AG08395 (cell line): ENCODE measurements at regions not wholly inside any gene's neighbourhood (a gene's known extent, or its start where the extent isn't known, plus 50 kb on each side); places are given as distances from the start of the nearest gene placed in this dataset.

Source experiments
- DNase-seq: peaks from one replicate; pipeline ENCODE4 v3.0.0; 2012; ENCODE audit warnings: mixed read lengths, low spot score

DNA sequence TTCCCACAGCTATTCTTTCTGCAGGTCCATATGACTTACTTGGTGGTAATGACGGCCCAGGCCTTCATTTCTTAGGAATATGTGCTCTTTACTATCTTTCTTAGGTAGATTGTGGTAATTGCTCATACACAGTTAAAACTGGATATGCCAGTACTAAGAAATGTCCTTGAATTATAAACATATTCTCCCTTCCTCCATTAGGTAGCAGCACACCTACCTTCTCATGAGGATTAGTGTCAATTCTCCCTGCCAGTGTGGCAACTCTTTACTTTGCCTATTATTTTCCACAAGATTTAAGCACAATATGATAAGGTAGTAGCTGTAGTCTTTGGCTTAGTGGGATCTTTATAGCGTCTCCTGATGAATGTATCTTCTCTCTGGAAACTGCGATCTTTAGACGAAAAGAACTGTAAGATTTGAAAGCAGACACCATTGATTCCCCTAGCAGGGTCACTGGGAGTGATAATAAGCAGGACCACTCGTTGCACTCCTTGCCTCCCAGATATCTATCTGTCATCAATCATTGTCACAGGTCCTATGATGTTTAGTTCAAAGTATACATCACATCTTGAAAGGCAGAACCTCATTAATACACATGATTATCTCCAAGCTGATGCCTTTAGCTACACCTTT lies 1240.7 kb downstream of the C4orf33 start:
- peak; percentile 4 for DNase-seq

DNA sequence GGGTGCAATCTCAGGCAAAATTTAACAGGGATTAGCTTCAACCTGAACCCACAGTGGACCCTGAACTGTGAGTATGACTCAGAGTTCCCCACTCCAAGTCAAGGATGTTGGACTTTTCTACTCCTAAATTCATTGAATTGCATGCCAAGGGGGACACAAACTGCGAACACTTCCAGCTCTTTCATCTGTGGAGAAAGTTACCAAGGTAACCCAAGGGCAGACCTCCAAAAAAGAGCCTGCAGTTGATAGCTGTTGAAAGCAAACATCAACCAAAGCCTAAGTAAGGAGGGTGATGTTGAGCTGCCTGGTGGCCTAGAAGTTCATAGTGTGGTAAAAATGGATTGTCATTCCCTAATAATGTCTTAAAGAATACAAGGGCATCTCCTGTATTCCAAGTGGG lies 1242.9 kb downstream of the C4orf33 start:
- no peak for DNase-seq

DNA sequence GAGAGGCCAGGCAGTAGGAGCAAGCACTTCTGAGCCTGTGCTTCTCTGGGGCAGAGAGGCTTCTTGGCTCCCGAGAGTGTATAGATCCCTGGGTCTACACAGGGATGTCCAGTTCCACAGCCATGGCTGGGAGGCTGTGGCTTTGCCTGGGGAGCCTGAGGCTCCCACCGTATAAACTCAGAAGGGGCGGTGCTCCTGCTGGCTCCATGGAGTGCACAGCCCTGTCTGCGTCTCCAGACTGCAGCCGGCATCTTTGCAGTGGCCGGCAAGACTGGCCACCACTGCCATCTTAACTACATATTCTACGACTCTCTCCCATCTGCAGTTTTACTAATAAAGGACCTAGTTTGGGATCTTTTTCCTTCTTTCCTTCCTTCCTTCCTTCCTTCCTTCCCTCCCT lies 1253.8 kb downstream of the C4orf33 start:
- no peak for DNase-seq

GRCh38 chr4:130356873-130357272 lies 1260.9 kb downstream of the C4orf33 start:
- DNase-seq, result no peak

DNA sequence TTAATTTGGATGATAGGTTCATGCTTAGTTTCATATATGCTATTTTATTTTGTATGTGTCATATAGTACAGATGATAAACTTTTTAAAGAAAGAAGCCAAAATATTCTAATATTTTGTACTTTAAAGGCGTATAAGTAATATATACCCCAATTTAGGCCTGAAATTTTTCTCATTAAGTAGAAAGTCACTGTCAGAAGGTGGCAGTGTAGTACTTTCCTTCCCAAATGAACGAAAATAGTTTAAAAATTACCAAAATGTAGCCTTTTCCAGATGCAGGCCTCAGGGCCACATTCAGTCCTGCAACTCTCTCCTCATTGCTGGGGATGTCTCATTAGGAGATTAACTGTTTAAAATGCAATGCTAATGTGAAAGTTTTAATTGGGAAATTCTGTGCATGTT lies 1263.6 kb downstream of the C4orf33 start:
- DNase-seq, result peak; percentile 1

- no peak for DNase-seq
Observed at GRCh38 chr4:130361616-130362015, 1265.7 kb downstream of the C4orf33 start.

- no peak for DNase-seq
Observed at GRCh38 chr4:130368668-130369067, 1272.7 kb downstream of the C4orf33 start.

- DNase-seq, result no peak
Observed at GRCh38 chr4:130393231-130393630, 1297.3 kb downstream of the C4orf33 start.

DNA sequence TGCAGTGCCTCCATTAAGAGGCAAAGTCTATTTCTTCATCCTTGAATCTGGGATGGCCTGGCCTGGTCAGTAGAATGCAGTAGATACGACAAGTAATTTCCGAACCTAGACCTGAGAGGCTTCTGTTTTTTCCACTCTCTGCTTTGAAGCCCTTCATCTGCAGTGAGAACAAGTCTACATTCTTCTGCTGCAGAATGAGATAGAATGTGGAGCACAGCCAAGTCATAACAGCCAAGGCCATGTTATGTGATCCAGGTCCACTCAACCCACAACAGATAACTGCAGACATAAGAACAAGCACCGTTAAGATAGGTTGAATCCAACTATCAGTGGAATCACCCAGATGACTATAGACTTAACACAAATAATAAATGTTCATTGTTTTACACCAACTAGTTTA lies 1297.7 kb downstream of the C4orf33 start:
- DNase-seq, result no peak

DNA sequence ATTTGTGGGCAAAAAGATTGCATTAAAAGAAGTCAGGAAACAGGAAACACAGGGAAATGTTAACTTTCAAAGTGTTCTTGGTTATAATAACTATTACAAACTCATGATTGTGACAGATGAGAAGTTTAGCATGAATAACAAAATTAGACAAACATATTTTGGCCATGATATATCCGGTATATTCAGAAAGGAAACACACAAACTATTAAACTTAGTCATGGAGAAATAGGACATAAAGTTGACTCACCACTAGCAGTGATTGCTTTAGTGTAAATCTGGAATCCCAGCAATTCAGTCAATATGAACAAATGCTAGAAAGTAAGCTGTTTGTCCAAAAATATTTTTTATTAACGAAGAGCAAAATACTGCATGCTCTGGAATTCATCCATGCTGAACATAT lies 1299.9 kb downstream of the C4orf33 start:
- DNase-seq, result peak; percentile 3

GRCh38 chr4:130403221-130403620 lies 1307.3 kb downstream of the C4orf33 start:
- DNase-seq, result no peak

GRCh38 chr4:130416228-130416627 lies 1320.3 kb downstream of the C4orf33 start:
- DNase-seq, result no peak

DNA sequence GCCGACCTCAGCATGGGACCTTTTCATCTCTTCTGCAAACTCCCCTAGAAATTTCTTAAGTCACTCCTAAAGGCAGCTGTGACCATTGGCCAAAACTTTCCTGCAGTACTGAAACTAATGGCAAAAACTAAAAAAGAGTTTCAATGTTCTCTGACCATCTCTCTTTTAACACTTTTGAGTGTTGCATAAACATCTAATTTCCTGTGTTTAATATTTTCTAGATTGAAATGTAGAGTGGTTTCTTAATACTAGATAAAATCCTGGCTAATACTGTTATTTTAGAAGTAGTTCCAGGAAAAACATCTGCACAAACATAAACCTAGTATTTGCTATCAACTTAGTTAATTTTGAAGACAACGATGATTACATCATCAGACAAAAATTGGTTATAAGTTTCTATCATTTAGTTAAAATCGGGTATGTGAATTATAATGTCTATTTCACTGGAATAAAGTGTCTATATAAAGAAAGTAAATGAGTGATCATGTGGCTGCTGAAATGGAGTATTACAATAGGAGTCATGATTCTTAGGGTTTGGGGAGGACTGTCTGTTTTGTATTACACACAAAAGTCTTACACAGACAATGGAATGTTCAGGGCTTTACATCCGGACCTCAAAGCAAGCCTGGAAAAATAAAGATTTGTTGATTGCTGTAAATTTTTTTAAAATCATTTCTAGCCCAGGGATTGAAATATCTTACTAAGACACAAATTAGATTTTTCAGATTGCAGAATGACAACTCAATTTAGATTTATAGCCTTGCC lies 1323.4 kb downstream of the C4orf33 start:
- no peak for DNase-seq

- no peak for DNase-seq
Observed at GRCh38 chr4:130422261-130422660, 1326.3 kb downstream of the C4orf33 start.

DNA sequence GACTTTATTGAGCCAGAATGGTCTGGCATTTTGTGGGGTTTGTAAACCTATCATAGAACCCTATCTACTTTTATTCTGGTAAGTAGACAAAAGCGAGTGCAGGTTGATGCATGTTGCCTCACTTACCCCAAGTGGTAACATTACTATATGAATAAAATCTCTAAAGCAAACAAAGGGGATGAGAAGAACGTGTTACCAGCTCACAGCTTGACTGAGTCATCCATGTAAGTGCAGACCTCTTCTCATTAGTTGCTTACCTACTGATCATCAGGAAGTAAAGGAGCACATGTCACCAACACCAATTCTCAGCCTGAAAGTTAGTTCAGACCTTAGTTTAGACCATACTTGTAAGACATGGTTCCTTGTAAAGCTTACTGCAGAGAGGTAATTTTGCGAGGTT lies 1328.3 kb downstream of the C4orf33 start:
- DNase-seq, result no peak

DNA sequence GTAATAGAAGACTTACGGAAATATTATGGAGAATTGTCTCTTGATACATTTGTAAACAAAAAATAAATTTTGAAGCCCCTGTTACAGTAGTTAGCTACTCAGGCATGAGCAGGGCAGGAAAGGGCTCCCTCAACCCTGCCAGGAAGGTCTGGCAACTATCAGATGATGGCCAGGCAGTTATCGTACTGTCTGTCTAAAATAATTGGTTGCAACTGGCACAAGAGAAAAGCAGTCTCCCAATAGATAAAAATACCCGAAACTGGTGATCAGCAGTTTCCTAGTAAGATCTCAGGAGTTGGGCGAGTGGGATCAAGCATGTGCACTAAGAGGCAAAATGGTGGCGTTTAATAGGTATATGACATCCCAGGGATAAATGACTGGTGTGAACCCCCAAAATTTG lies 1336.3 kb downstream of the C4orf33 start:
- DNase-seq, result no peak

- DNase-seq, result no peak
Observed at GRCh38 chr4:130449741-130450140, 1353.8 kb downstream of the C4orf33 start.

DNA sequence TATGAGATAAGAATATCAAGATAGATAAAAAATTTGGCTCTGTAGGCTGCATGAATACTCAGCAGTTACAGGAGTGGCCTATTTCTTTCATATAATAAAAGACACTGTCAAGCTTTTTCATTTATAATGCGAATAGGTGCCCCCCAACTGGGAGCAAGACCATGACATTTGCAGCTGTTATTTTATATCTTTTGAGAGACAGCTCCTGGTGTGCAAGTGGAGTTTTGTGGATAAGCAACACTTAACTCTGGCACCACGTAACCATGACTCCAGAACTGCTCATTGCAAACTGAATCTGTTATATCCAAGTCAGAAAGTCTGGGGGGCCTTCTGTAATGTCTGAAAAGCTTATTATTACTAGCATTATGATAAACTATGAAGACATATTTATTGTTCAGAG lies 1372.4 kb downstream of the C4orf33 start:
- no peak for DNase-seq

- no peak for DNase-seq
Observed at GRCh38 chr4:130478406-130478805, 1382.5 kb downstream of the C4orf33 start.

- DNase-seq, result no peak
Observed at GRCh38 chr4:130479020-130479419, 1383.1 kb downstream of the C4orf33 start.

GRCh38 chr4:130479674-130480073 lies 1383.7 kb downstream of the C4orf33 start:
- DNase-seq, result no peak

GRCh38 chr4:130484826-130485225 lies 1388.9 kb downstream of the C4orf33 start:
- DNase-seq, result no peak

DNA sequence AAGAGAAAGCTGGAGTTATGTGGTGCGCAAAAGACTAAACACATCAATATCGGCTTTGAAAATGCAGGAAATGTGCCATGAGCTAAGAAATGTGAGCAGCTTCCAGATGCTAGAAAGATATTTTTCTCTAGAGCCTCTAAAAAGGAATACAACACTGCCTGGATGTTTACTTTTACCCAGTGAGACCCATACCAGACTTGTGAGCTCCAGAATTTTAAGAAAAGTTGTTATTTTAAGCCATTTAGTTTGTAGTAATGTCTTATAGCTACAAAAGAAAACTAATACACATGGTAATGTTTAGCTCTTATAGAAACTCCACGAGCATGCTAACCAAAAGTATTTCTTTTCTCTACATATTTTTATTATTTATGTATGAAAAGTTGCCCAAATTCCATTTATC lies 1389.4 kb downstream of the C4orf33 start:
- no peak for DNase-seq

GRCh38 chr4:130486186-130486585 lies 1390.2 kb downstream of the C4orf33 start:
- no peak for DNase-seq
